ENCODE measurements at regions not wholly inside any gene's neighbourhood (a gene's known extent, or its start where the extent isn't known, plus 50 kb on each side); places are given as distances from the start of the nearest gene placed in this dataset.

GRCh38 chr6:6926856-6927255, 180.9 kb upstream of the RREB1 start:
- TF ChIP-seq KDM5B (IDR thresholded peaks at IDR 0.05; ENCODE audit: insufficient replicate concordance, low read depth, low read length) = no peak
- TF ChIP-seq ZHX1 (conservative IDR thresholded peaks at IDR 0.05; ENCODE audit: low read length) = no peak
- no peak for TF ChIP-seq ZBTB49 (CRISPR knock-in tag; IDR thresholded peaks at IDR 0.05; ENCODE audit: borderline replicate concordance)
- no peak for TF ChIP-seq RNF2 (IDR thresholded peaks at IDR 0.05)
- no peak for TF ChIP-seq EZH2 (IDR thresholded peaks at IDR 0.05; ENCODE audit: borderline replicate concordance, low read depth, low read length)
- TF ChIP-seq YY1 (IDR thresholded peaks at IDR 0.05; ENCODE audit: borderline replicate concordance in 1 of 3, control insufficient read depth in 1 of 3, extremely low read depth in 1 of 3, insufficient read depth in 3 of 3, insufficient read length in 1 of 3, insufficient replicate concordance in 2 of 3, low read depth in 1 of 3, low read length in 2 of 3) = no peak
- TF ChIP-seq ZMIZ1 (IDR thresholded peaks at IDR 0.05; ENCODE audit: low read depth in 2 of 2, low read length in 2 of 2) = no peak
- no peak for TF ChIP-seq HNRNPL (IDR thresholded peaks at IDR 0.05; ENCODE audit: low read depth, low read length)
- TF ChIP-seq CTCF (IDR thresholded peaks at IDR 0.05 in 2 of 3, conservative IDR thresholded peaks at IDR 0.05 in 1 of 3; ENCODE audit: insufficient read depth in 2 of 3, low read depth in 1 of 3, low read length in 3 of 3) = no peak
- TF ChIP-seq CBX3 (IDR thresholded peaks at IDR 0.05; ENCODE audit: borderline replicate concordance in 1 of 2, low read length in 2 of 2) = no peak

Data from K562 (cell line).